ENCODE measurements at regions not wholly inside any gene's neighbourhood (a gene's known extent, or its start where the extent isn't known, plus 50 kb on each side); places are given as distances from the start of the nearest gene placed in this dataset.

- no peak for DNase-seq (ENCODE audit: low read depth)
- no peak for TF ChIP-seq CTCF (IDR thresholded peaks at IDR 0.05; ENCODE audit: insufficient read depth, low read length)
Observed at GRCh38 chr5:39586185-39586584, 161.4 kb upstream of the DAB2 start.

GRCh38 chr5:39584927-39585326 is 160.1 kb upstream of the DAB2 start:
- TF ChIP-seq CTCF (IDR thresholded peaks at IDR 0.05; ENCODE audit: insufficient read depth, low read length): no peak
- no peak overlapping the region for H3K4me3 ChIP-seq (ENCODE audit: low read depth, low read length)
- DNase-seq (ENCODE audit: low read depth): peak; percentile 67

More at GRCh38 chr5:39586185-39586584, 161.4 kb upstream of the DAB2 start:
- H3K4me3 ChIP-seq (ENCODE audit: low read depth, low read length): no peak overlapping the region

- no peak overlapping the region for H3K4me3 ChIP-seq (ENCODE audit: low read depth, low read length)
- DNase-seq (ENCODE audit: low read depth): peak; percentile 90
- TF ChIP-seq CTCF (IDR thresholded peaks at IDR 0.05; ENCODE audit: insufficient read depth, low read length): no peak
Observed at GRCh38 chr5:39580702-39581453, 156.1 kb upstream of the DAB2 start.

GRCh38 chr5:39579750-39580149 is 155.0 kb upstream of the DAB2 start:
- TF ChIP-seq CTCF (IDR thresholded peaks at IDR 0.05; ENCODE audit: insufficient read depth, low read length): no peak
- no peak for DNase-seq (ENCODE audit: low read depth)
- no peak overlapping the region for H3K4me3 ChIP-seq (ENCODE audit: low read depth, low read length)

GRCh38 chr5:39578887-39579497 is 154.2 kb upstream of the DAB2 start:
- peak; percentile 48 for TF ChIP-seq CTCF (IDR thresholded peaks at IDR 0.05; ENCODE audit: insufficient read depth, low read length)
- H3K4me3 ChIP-seq (ENCODE audit: low read depth, low read length): no peak overlapping the region
- DNase-seq (ENCODE audit: low read depth): peak; percentile 72

- no peak for TF ChIP-seq CTCF (IDR thresholded peaks at IDR 0.05; ENCODE audit: insufficient read depth, low read length)
- DNase-seq (ENCODE audit: low read depth): no peak
- H3K4me3 ChIP-seq (ENCODE audit: low read depth, low read length): no peak overlapping the region
Observed at GRCh38 chr5:39577529-39577928, 152.7 kb upstream of the DAB2 start.

Measured in fibroblast of the aortic adventitia (primary cell).